Neural progenitor cell (in vitro differentiated cells): ENCODE measurements at regions not wholly inside any gene's neighbourhood (a gene's known extent, or its start where the extent isn't known, plus 50 kb on each side); places are given as distances from the start of the nearest gene placed in this dataset.
A peak's percentile ranks its signal among the peaks of the same experiment; 100 is the strongest.

ENCODE experiments used
- DNase-seq: peaks from one replicate; pipeline ENCODE4 v3.0.0-alpha.2; 2016; ENCODE audit warnings: low spot score
- H2AFZ ChIP-seq: fragments of 200-600 bp; sonication (generic); replicated peaks from 2 replicates; pipeline ENCODE4 v1.6.1; 2016; ENCODE audit warnings: antibody characterized with exemption
- H3F3A ChIP-seq: fragments of 200-600 bp; sonication (generic); 2 replicates; pipeline ENCODE4 v1.6.1; 2016; ENCODE audit warnings: antibody characterized with exemption, low read depth
- H3K27ac ChIP-seq: fragments of 200-600 bp; sonication (generic); 2 replicates; pipeline ENCODE4 v1.5.1; 2016; ENCODE audit warnings: mild to moderate bottlenecking
- H3K27me3 ChIP-seq: fragments of 200-600 bp; sonication (generic); 2 replicates; pipeline ENCODE4 v1.6.1; 2016; ENCODE audit warnings: mild to moderate bottlenecking, moderate library complexity
- H3K36me3 ChIP-seq: fragments of 200-600 bp; sonication (generic); 2 replicates; pipeline ENCODE4 v1.5.1; 2016
- H3K4me1 ChIP-seq: fragments of 200-600 bp; sonication (generic); 2 replicates; pipeline ENCODE4 v1.6.1; 2016; ENCODE audit warnings: mixed run types
- H3K4me2 ChIP-seq: fragments of 200-600 bp; sonication (generic); 2 replicates; pipeline ENCODE4 v1.6.1; 2016
- H3K4me3 ChIP-seq: fragments of 200-600 bp; sonication (generic); 2 replicates; pipeline ENCODE4 v1.5.1; 2016
- H3K79me2 ChIP-seq: fragments of 200-600 bp; sonication (generic); 2 replicates; pipeline ENCODE4 v1.6.1; 2016; ENCODE audit warnings: low read depth
- H3K9ac ChIP-seq: fragments of 200-600 bp; sonication (generic); 2 replicates; pipeline ENCODE4 v1.6.1; 2016
- H3K9me3 ChIP-seq: fragments of 200-600 bp; sonication (generic); 2 replicates; pipeline ENCODE4 v1.5.1; 2016; ENCODE audit warnings: low read depth
- H4K20me1 ChIP-seq: fragments of 200-600 bp; sonication (generic); 2 replicates; pipeline ENCODE4 v1.6.1; 2016; ENCODE audit warnings: low read depth
- H3K27ac Mint-ChIP-seq: 3 replicates; pipeline ENCODE4 v1.8.0; 2021; ENCODE audit warnings: mixed read lengths
- H3K27me3 Mint-ChIP-seq: 2 replicates; pipeline ENCODE4 v1.8.0; 2022; ENCODE audit warnings: low read depth, mild to moderate bottlenecking, inconsistent platforms, moderate library complexity, mixed read lengths; ENCODE audit not compliant: insufficient read depth
- H3K36me3 Mint-ChIP-seq: 3 replicates; pipeline ENCODE4 v1.8.0; 2021; ENCODE audit warnings: mixed read lengths
- H3K4me1 Mint-ChIP-seq: 3 replicates; pipeline ENCODE4 v1.8.0; 2021; ENCODE audit warnings: mixed read lengths
- H3K4me3 Mint-ChIP-seq: 3 replicates; pipeline ENCODE4 v1.8.0; 2021; ENCODE audit warnings: mild to moderate bottlenecking, moderate library complexity, mixed read lengths
- H3K9me3 Mint-ChIP-seq: 3 replicates; pipeline ENCODE4 v1.8.0; 2020; ENCODE audit warnings: mixed read lengths
- EZH2 ChIP-seq: fragments of 200-600 bp; sonication (generic); IDR thresholded peaks from 2 replicates; pipeline ENCODE4 v1.6.1; 2017; ENCODE audit warnings: antibody characterized with exemption, mild to moderate bottlenecking, moderate library complexity
- EZH2phosphoT487 ChIP-seq: fragments of 200-600 bp; sonication (generic); IDR thresholded peaks from 2 replicates; pipeline ENCODE4 v1.6.1; 2017; ENCODE audit warnings: antibody characterized with exemption
- TF ChIP-seq, protein P1 (sequence below): fragments of 200-600 bp; sonication (generic); IDR thresholded peaks from 2 replicates; pipeline ENCODE4 v1.5.1; 2017; ENCODE audit warnings: antibody characterized with exemption, mild to moderate bottlenecking

DNA sequence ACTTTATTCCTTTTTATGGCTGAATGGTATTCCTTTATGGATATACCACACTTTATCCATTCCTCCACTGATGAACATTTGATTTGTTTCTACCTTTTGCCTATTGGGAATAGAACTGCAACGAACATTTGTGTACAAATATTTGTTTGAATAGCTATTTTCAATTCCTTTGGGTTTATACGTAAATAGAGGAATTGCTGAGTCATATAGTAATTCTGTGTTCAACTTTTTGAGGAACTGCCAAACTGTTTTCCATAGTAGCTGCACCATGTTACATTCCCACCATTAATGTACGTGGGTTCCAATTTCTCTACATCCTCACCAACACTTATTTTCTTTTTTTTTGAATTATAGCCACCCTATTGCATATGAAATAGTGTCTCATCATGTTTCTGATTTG lies 156.5 kb upstream of the ATP6AP2 start:
- H3K9ac ChIP-seq: no peak overlapping the region
- Mint-ChIP-seq H3K9me3 (peaks cover 41% of the 10 kb centered on the region), H3K27me3 (peaks cover 2% of the 10 kb centered on the region), H3K4me3 (no peak overlapping the region), H3K4me1 (peaks cover 14% of the 10 kb centered on the region), H3K36me3 (peaks cover 1% of the 10 kb centered on the region), H3K27ac (no peak overlapping the region)
- H2AFZ ChIP-seq: no peak overlapping the region
- no peak overlapping the region for H3K4me3 ChIP-seq
- no peaks in the 10 kb centered on the region for H3K79me2 ChIP-seq
- H3K27me3 ChIP-seq: no peaks in the 10 kb centered on the region
- no peak for DNase-seq
- TF ChIP-seq EZH2 (no peak), EZH2phosphoT487 (no peak)
- TF ChIP-seq, protein P1, sequence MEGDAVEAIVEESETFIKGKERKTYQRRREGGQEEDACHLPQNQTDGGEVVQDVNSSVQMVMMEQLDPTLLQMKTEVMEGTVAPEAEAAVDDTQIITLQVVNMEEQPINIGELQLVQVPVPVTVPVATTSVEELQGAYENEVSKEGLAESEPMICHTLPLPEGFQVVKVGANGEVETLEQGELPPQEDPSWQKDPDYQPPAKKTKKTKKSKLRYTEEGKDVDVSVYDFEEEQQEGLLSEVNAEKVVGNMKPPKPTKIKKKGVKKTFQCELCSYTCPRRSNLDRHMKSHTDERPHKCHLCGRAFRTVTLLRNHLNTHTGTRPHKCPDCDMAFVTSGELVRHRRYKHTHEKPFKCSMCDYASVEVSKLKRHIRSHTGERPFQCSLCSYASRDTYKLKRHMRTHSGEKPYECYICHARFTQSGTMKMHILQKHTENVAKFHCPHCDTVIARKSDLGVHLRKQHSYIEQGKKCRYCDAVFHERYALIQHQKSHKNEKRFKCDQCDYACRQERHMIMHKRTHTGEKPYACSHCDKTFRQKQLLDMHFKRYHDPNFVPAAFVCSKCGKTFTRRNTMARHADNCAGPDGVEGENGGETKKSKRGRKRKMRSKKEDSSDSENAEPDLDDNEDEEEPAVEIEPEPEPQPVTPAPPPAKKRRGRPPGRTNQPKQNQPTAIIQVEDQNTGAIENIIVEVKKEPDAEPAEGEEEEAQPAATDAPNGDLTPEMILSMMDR: no peak
- peaks cover 23% of the 10 kb centered on the region for H3K9me3 ChIP-seq
- H3F3A ChIP-seq: peaks cover 17% of the 10 kb centered on the region
- H4K20me1 ChIP-seq: no peaks in the 10 kb centered on the region
- H3K36me3 ChIP-seq: peaks cover 6% of the 10 kb centered on the region
- no peak overlapping the region for H3K27ac ChIP-seq
- H3K4me1 ChIP-seq: peaks cover 13% of the 10 kb centered on the region
- no peak overlapping the region for H3K4me2 ChIP-seq

DNA sequence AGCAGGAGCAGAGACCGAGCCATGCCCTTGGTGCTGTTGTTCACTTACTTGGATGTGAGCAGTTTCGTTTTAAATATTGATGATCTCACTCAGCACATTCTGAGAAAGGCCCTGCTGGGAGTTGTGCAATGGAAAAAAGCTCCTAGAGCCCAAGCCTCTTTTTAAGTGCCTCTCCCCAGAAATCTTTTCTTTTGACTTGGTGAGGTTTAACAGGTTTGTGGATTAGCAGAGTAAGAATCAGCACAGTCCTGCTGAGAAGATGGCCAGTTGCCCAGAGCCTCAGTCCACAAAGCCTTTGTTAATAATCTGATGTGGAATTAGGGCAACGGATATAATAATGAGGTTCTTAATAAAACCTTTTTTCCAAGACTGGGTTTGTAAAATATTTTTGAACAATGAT lies 157.5 kb upstream of the ATP6AP2 start:
- Histone ChIP-seq H3K4me3 (no peak overlapping the region), H3K27ac (no peak overlapping the region), H3K27me3 (no peaks in the 10 kb centered on the region), H3K36me3 (peaks cover 6% of the 10 kb centered on the region), H3K9me3 (peaks cover 23% of the 10 kb centered on the region), H2AFZ (no peak overlapping the region), H3K9ac (no peak overlapping the region), H3F3A (peaks cover 17% of the 10 kb centered on the region), H3K4me2 (no peak overlapping the region), H3K4me1 (peaks cover 13% of the 10 kb centered on the region), H3K79me2 (no peaks in the 10 kb centered on the region), H4K20me1 (no peaks in the 10 kb centered on the region)
- H3K4me3 Mint-ChIP-seq: no peak overlapping the region
- H3K27me3 Mint-ChIP-seq: peaks cover 2% of the 10 kb centered on the region
- TF ChIP-seq, protein P1: no peak
- no peak for TF ChIP-seq EZH2
- peak; percentile 72 for TF ChIP-seq EZH2phosphoT487
- H3K27ac Mint-ChIP-seq: peak overlapping the region; percentile 69
- H3K36me3 Mint-ChIP-seq: peaks cover 1% of the 10 kb centered on the region
- DNase-seq: peak; percentile 46
- H3K9me3 Mint-ChIP-seq: peaks cover 34% of the 10 kb centered on the region
- peaks cover 17% of the 10 kb centered on the region for H3K4me1 Mint-ChIP-seq

DNA sequence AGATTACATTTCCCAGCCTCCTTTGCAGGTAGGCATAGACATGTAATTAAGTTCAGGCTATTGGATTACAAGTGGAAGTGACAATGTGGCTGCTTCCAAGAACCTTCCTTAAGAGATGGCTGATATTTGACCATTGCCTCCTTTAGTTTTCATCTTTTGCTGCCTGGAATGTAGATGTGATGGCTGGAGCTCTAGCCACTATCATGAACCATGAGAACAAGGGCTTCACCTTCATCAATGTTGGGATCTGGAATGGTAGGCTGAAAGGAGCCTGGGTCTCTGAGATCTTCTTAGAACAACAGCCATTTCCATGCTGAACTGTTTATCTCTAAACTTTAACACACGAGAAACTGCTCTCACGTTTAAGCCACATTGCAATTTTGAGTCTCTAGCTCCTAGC lies 158.7 kb upstream of the ATP6AP2 start:
- Mint-ChIP-seq H3K4me3 (no peak overlapping the region), H3K9me3 (peaks cover 32% of the 10 kb centered on the region), H3K27me3 (peaks cover 2% of the 10 kb centered on the region), H3K27ac (no peak overlapping the region), H3K4me1 (peaks cover 27% of the 10 kb centered on the region), H3K36me3 (peaks cover 1% of the 10 kb centered on the region)
- H3F3A ChIP-seq: peaks cover 17% of the 10 kb centered on the region
- no peak overlapping the region for H2AFZ ChIP-seq
- no peak overlapping the region for H3K4me3 ChIP-seq
- no peaks in the 10 kb centered on the region for H3K79me2 ChIP-seq
- TF ChIP-seq, protein P1: no peak
- TF ChIP-seq EZH2phosphoT487: no peak
- TF ChIP-seq EZH2: no peak
- H3K27me3 ChIP-seq: no peaks in the 10 kb centered on the region
- no peak overlapping the region for H3K9ac ChIP-seq
- no peak for DNase-seq
- peaks cover 6% of the 10 kb centered on the region for H3K36me3 ChIP-seq
- H3K9me3 ChIP-seq: peaks cover 23% of the 10 kb centered on the region
- no peak overlapping the region for H3K4me2 ChIP-seq
- H3K4me1 ChIP-seq: peaks cover 13% of the 10 kb centered on the region
- no peak overlapping the region for H3K27ac ChIP-seq
- no peaks in the 10 kb centered on the region for H4K20me1 ChIP-seq
